Astrocyte (in vitro differentiated cells and primary cell): ENCODE measurements at regions not wholly inside any gene's neighbourhood (a gene's known extent, or its start where the extent isn't known, plus 50 kb on each side); places are given as distances from the start of the nearest gene placed in this dataset.

Experiments used
- DNase-seq: peaks from one replicate; pipeline ENCODE4 v3.0.0-alpha.2; 2010; ENCODE audit warnings: low read depth
- FAIRE-seq: peaks from 2 replicates; lab custom pipeline; 2011; peaks lifted over from hg19 to GRCh38; lab: Jason Lieb, UNC
- H2AFZ ChIP-seq: 2 replicates; pipeline ENCODE4 v1.6.0; 2012; ENCODE audit warnings: low read depth, low read length, inconsistent platforms
- H3K27ac ChIP-seq: 2 replicates; pipeline ENCODE4 v1.5.1; 2011; ENCODE audit warnings: low read depth, low read length, inconsistent platforms
- H3K27me3 ChIP-seq: 2 replicates; pipeline ENCODE4 v1.6.0; 2011; ENCODE audit warnings: low read length, inconsistent platforms; ENCODE audit not compliant: insufficient read depth
- H3K36me3 ChIP-seq: 2 replicates; pipeline ENCODE4 v1.5.1; 2011; ENCODE audit warnings: low read length, inconsistent platforms; ENCODE audit not compliant: insufficient read depth
- H3K4me1 ChIP-seq: 2 replicates; pipeline ENCODE4 v1.5.1; 2011; ENCODE audit warnings: low read length, inconsistent platforms; ENCODE audit not compliant: insufficient read depth
- H3K4me2 ChIP-seq: 2 replicates; pipeline ENCODE4 v1.6.0; 2012; ENCODE audit warnings: low read length, inconsistent platforms
- H3K4me3 ChIP-seq: 2 replicates; pipeline ENCODE4 v1.5.1; 2011; ENCODE audit warnings: low read depth, mild to moderate bottlenecking, low read length, inconsistent platforms; ENCODE audit not compliant: insufficient read depth
- H3K79me2 ChIP-seq: 2 replicates; pipeline ENCODE4 v1.6.0; 2012; ENCODE audit warnings: mild to moderate bottlenecking, low read length, inconsistent platforms; ENCODE audit not compliant: insufficient read depth
- H3K9ac ChIP-seq: 2 replicates; pipeline ENCODE4 v1.6.0; 2012; ENCODE audit warnings: mild to moderate bottlenecking, low read length, inconsistent platforms
- H3K9me3 ChIP-seq: 2 replicates; pipeline ENCODE4 v1.5.1; 2012; ENCODE audit warnings: low read depth, mild to moderate bottlenecking, low read length, inconsistent platforms; ENCODE audit not compliant: insufficient read depth
- H4K20me1 ChIP-seq: 2 replicates; pipeline ENCODE4 v1.6.0; 2012; ENCODE audit warnings: low read length, inconsistent platforms; ENCODE audit not compliant: insufficient read depth
- H3K27ac Mint-ChIP-seq: one replicate; pipeline ENCODE4 v1.8.0; 2021; ENCODE audit warnings: mild to moderate bottlenecking, mixed read lengths; ENCODE audit not compliant: unreplicated experiment
- H3K27me3 Mint-ChIP-seq: one replicate; pipeline ENCODE4 v1.8.0; 2021; ENCODE audit warnings: low read depth, mixed read lengths; ENCODE audit not compliant: unreplicated experiment
- H3K36me3 Mint-ChIP-seq: one replicate; pipeline ENCODE4 v1.8.0; 2021; ENCODE audit warnings: low read depth, mixed read lengths; ENCODE audit not compliant: unreplicated experiment
- H3K4me1 Mint-ChIP-seq: one replicate; pipeline ENCODE4 v1.8.0; 2021; ENCODE audit warnings: low read depth, mixed read lengths; ENCODE audit not compliant: unreplicated experiment
- H3K4me3 Mint-ChIP-seq: one replicate; pipeline ENCODE4 v1.8.0; 2021; ENCODE audit warnings: mild to moderate bottlenecking, moderate library complexity, mixed read lengths; ENCODE audit not compliant: unreplicated experiment
- H3K9me3 Mint-ChIP-seq: one replicate; pipeline ENCODE4 v1.8.0; 2021; ENCODE audit warnings: mild to moderate bottlenecking, mixed read lengths; ENCODE audit not compliant: unreplicated experiment
- EZH2 ChIP-seq: IDR thresholded peaks from 2 replicates; pipeline ENCODE4 v1.6.1; 2012; ENCODE audit warnings: mild to moderate bottlenecking, low read length, inconsistent platforms; ENCODE audit not compliant: insufficient read depth
- TF ChIP-seq, protein P1 (sequence below): IDR thresholded peaks from 2 replicates; pipeline ENCODE4 v1.5.1; 2011; ENCODE audit warnings: low read depth, mild to moderate bottlenecking, inconsistent platforms, low read length, moderate library complexity; ENCODE audit not compliant: insufficient read depth

DNA sequence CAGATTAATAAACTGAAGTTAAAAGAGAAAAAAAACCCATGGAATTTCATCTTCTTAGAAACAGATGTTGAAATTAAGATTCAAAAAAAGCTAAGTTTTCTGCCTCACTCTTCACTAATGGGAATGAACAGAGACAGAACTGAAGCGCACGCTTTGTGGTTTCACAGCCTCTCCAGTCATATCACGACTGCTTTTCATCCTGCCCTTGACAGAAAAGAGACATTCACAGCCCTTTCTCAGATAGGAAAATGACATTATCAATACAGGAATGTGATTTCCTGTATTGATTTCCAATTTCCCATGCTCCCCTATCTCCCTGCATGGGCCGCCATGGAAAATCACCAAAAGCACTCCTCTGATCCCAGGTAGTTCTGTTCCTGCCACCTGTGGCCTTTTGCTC is 108.2 kb downstream of the PFKFB3 start:
- peaks cover 3% of the 10 kb centered on the region for H3K4me1 Mint-ChIP-seq
- FAIRE-seq (no peak), DNase-seq (no peak)
- H3K27ac Mint-ChIP-seq = no peak overlapping the region
- Histone ChIP-seq H3K27ac (no peak overlapping the region), H3K36me3 (no peaks in the 10 kb centered on the region), H3K9ac (no peak overlapping the region), H3K79me2 (no peaks in the 10 kb centered on the region), H3K4me3 (no peak overlapping the region), H2AFZ (no peak overlapping the region), H3K4me2 (no peak overlapping the region), H3K27me3 (peaks cover 4% of the 10 kb centered on the region), H4K20me1 (no peaks in the 10 kb centered on the region), H3K9me3 (no peaks in the 10 kb centered on the region), H3K4me1 (no peaks in the 10 kb centered on the region)
- no peaks in the 10 kb centered on the region for H3K36me3 Mint-ChIP-seq
- H3K9me3 Mint-ChIP-seq = peaks cover 9% of the 10 kb centered on the region
- no peak overlapping the region for H3K4me3 Mint-ChIP-seq
- H3K27me3 Mint-ChIP-seq = peaks cover 4% of the 10 kb centered on the region
- no peak for TF ChIP-seq EZH2
- TF ChIP-seq, protein P1, sequence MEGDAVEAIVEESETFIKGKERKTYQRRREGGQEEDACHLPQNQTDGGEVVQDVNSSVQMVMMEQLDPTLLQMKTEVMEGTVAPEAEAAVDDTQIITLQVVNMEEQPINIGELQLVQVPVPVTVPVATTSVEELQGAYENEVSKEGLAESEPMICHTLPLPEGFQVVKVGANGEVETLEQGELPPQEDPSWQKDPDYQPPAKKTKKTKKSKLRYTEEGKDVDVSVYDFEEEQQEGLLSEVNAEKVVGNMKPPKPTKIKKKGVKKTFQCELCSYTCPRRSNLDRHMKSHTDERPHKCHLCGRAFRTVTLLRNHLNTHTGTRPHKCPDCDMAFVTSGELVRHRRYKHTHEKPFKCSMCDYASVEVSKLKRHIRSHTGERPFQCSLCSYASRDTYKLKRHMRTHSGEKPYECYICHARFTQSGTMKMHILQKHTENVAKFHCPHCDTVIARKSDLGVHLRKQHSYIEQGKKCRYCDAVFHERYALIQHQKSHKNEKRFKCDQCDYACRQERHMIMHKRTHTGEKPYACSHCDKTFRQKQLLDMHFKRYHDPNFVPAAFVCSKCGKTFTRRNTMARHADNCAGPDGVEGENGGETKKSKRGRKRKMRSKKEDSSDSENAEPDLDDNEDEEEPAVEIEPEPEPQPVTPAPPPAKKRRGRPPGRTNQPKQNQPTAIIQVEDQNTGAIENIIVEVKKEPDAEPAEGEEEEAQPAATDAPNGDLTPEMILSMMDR = no peak

GRCh38 chr10:6311700-6312330 is 109.1 kb downstream of the PFKFB3 start:
- Histone ChIP-seq H4K20me1 (no peaks in the 10 kb centered on the region), H3K9ac (no peak overlapping the region), H2AFZ (no peak overlapping the region), H3K79me2 (no peaks in the 10 kb centered on the region), H3K36me3 (no peaks in the 10 kb centered on the region), H3K27me3 (peaks cover 4% of the 10 kb centered on the region), H3K9me3 (no peaks in the 10 kb centered on the region), H3K4me1 (no peaks in the 10 kb centered on the region), H3K4me3 (no peak overlapping the region), H3K27ac (no peak overlapping the region), H3K4me2 (no peak overlapping the region)
- Mint-ChIP-seq H3K4me1 (peaks cover 3% of the 10 kb centered on the region), H3K4me3 (no peak overlapping the region), H3K27ac (no peak overlapping the region), H3K9me3 (peaks cover 10% of the 10 kb centered on the region), H3K27me3 (peaks cover 8% of the 10 kb centered on the region), H3K36me3 (no peaks in the 10 kb centered on the region)
- TF ChIP-seq EZH2 = no peak
- TF ChIP-seq, protein P1 = no peak
- DNase-seq (no peak), FAIRE-seq (no peak)

GRCh38 chr10:6312636-6313035 is 109.9 kb downstream of the PFKFB3 start:
- TF ChIP-seq, protein P1 = no peak
- no peak for TF ChIP-seq EZH2
- DNase-seq = no peak
- Mint-ChIP-seq H3K27me3 (peaks cover 15% of the 10 kb centered on the region), H3K36me3 (no peaks in the 10 kb centered on the region), H3K9me3 (peaks cover 6% of the 10 kb centered on the region), H3K4me3 (no peak overlapping the region), H3K4me1 (peaks cover 3% of the 10 kb centered on the region), H3K27ac (no peak overlapping the region)
- Histone ChIP-seq H3K4me2 (no peak overlapping the region), H2AFZ (no peak overlapping the region), H3K36me3 (no peaks in the 10 kb centered on the region), H3K27me3 (peaks cover 4% of the 10 kb centered on the region), H4K20me1 (no peaks in the 10 kb centered on the region), H3K9me3 (no peaks in the 10 kb centered on the region), H3K4me1 (no peaks in the 10 kb centered on the region), H3K27ac (no peak overlapping the region), H3K4me3 (no peak overlapping the region), H3K79me2 (no peaks in the 10 kb centered on the region), H3K9ac (no peak overlapping the region)
- no peak for FAIRE-seq
